ENCODE measurements at regions not wholly inside any gene's neighbourhood (a gene's known extent, or its start where the extent isn't known, plus 50 kb on each side); places are given as distances from the start of the nearest gene placed in this dataset.

DNA sequence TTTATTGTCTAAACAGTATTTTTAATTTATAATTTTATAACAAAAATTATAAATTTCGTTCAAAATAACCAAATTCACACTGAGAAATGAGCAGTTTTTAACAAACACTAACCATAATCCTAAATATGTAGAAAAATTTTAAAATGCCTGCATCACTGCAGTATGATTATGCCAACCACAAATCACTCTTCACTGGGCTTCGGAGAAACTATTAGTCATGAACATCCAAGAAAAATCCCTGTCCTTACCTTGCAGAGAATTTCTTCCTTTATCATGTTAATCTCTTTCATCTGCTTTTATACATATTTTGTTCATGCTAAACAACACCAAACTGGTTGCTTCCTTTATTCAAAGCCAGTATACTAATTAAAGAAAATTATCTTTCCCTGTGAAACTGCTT lies 511.0 kb upstream of the ALCAM start:
- no peak for TF ChIP-seq HDGF (IDR thresholded peaks at IDR 0.05; ENCODE audit: borderline replicate concordance)
- TF ChIP-seq FOXK2 (IDR thresholded peaks at IDR 0.05), result no peak
- no peak for TF ChIP-seq ELF4 (IDR thresholded peaks at IDR 0.05)
- no peak for TF ChIP-seq SUZ12 (IDR thresholded peaks at IDR 0.05)
- no peak for TF ChIP-seq ZNF384 (IDR thresholded peaks at IDR 0.05)
- no peak for TF ChIP-seq LEF1 (IDR thresholded peaks at IDR 0.05; ENCODE audit: borderline replicate concordance)

All from HEK293T (cell line).